GM12872 (cell line): ENCODE measurements at regions not wholly inside any gene's neighbourhood (a gene's known extent, or its start where the extent isn't known, plus 50 kb on each side); places are given as distances from the start of the nearest gene placed in this dataset.

ENCODE experiments used
- TF ChIP-seq, protein P1 (sequence below): IDR thresholded peaks from 3 replicates; pipeline ENCODE4 v1.5.1; 2011; ENCODE audit warnings: low read depth, mild to moderate bottlenecking, low read length, moderate library complexity; ENCODE audit not compliant: insufficient read depth

- TF ChIP-seq, protein P1, sequence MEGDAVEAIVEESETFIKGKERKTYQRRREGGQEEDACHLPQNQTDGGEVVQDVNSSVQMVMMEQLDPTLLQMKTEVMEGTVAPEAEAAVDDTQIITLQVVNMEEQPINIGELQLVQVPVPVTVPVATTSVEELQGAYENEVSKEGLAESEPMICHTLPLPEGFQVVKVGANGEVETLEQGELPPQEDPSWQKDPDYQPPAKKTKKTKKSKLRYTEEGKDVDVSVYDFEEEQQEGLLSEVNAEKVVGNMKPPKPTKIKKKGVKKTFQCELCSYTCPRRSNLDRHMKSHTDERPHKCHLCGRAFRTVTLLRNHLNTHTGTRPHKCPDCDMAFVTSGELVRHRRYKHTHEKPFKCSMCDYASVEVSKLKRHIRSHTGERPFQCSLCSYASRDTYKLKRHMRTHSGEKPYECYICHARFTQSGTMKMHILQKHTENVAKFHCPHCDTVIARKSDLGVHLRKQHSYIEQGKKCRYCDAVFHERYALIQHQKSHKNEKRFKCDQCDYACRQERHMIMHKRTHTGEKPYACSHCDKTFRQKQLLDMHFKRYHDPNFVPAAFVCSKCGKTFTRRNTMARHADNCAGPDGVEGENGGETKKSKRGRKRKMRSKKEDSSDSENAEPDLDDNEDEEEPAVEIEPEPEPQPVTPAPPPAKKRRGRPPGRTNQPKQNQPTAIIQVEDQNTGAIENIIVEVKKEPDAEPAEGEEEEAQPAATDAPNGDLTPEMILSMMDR = no peak
Observed at GRCh38 chr6:4703382-4703781, 72.8 kb upstream of the CDYL start.

- TF ChIP-seq, protein P1 = no peak
Observed at GRCh38 chr6:4698901-4699659, 77.1 kb upstream of the CDYL start.

- TF ChIP-seq, protein P1 = no peak
Observed at GRCh38 chr6:4693173-4693970, 82.8 kb upstream of the CDYL start.

DNA sequence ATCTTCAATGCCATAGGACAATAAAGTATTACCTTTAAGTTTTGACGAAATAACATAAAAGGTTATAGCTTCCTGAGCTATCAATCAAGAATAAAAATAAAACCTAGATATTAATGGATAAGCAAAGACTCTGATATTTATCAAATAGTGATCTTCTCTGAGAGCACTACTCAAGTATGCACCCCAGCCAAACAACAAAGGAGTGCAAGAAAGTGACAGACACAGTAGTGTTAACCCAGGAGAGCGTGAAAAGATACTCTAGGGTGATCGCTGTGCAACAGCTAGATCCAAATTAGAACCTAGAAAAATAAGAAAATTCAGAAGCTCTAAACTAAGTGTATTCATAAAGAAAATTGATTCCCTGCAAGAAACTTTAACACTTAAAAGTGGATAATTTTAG, 83.5 kb upstream of the CDYL start:
- TF ChIP-seq, protein P1 = no peak

DNA sequence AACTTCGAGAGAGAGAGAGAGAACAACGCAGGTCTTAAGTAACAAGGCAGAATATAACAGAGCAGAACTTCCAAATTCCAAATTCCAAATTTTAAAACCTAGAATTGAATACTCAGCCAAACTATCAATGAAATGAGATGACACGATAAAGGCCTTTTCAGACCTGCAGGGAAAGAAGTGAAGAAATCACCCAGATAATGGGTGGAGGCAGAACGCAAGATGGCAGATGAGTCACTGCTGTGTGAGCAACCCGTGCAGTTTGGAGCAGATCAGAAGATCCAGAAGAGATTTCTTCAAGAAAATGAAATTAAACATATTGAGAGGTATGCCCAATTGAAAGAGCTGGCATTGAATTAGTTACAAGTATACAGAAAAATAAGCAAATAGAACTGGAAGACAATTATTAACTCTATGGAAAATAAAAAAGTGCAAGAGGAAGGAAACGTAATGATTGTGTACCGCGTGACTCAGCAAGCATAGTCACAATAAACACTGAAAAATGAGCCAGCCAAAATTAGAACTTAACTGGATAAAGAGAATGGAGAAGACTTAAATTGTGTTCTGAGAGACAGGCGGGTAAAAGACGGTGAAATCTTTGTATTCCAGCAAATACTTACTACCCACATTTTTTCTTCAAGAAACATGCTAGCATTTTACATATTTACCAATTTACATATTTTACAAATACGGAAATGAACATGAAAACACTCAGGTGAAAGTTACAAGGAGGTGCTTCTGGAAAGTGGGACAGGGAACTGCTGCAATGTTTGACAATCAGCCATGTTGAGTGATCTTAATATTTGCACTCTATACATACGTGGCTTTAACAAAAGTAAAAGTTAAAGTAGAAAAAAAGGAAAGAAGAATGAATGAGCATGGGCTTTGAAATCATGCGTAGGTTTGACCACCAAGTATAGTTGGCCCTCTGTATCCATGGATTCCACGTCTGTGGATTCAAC, 87.9 kb upstream of the CDYL start:
- TF ChIP-seq, protein P1 = no peak

DNA sequence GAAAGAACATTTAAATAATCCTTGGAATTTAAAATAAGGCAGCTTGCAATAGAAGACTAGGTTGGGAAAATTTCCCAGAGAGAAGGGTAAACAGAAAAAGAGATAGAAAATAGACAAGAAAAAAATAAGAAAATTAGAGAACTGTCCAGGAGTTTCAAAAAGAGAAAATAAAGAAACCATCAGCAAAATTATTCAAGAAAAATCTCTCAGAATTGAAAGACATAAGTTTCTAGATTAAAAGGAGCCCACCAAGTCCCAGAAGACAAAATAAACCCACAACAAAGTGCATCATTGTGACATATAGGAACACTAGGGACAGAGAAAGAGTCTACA, 88.6 kb upstream of the CDYL start:
- TF ChIP-seq, protein P1 = no peak
